GM10266 (cell line): ENCODE measurements at regions not wholly inside any gene's neighbourhood (a gene's known extent, or its start where the extent isn't known, plus 50 kb on each side); places are given as distances from the start of the nearest gene placed in this dataset.

Source experiments
- DNase-seq: peaks from one replicate; pipeline ENCODE4 v3.0.0; 2012; ENCODE audit errors: extremely low spot score
- CTCF ChIP-seq: IDR thresholded peaks from 2 replicates; pipeline ENCODE4 v1.5.1; 2012; ENCODE audit warnings: mild to moderate bottlenecking, low read depth; ENCODE audit not compliant: control insufficient read depth, insufficient read depth; ENCODE audit errors: missing control alignments

GRCh38 chr20:48181261-48181935 lies 396.1 kb upstream of the SULF2 start:
- DNase-seq = no peak
- TF ChIP-seq CTCF = no peak

- TF ChIP-seq CTCF = no peak
- no peak for DNase-seq
These were observed 395.3 kb upstream of the SULF2 start for GRCh38 chr20:48180618-48181017.

- DNase-seq = no peak
- no peak for TF ChIP-seq CTCF
These were observed 394.7 kb upstream of the SULF2 start for GRCh38 chr20:48180024-48180423.

- no peak for DNase-seq
- TF ChIP-seq CTCF = no peak
These were observed 393.4 kb upstream of the SULF2 start for GRCh38 chr20:48178633-48179032.

GRCh38 chr20:48177058-48177457 lies 391.8 kb upstream of the SULF2 start:
- TF ChIP-seq CTCF = no peak
- DNase-seq = no peak

GRCh38 chr20:48176139-48176538 lies 390.9 kb upstream of the SULF2 start:
- no peak for TF ChIP-seq CTCF
- no peak for DNase-seq

- no peak for DNase-seq
- no peak for TF ChIP-seq CTCF
These were observed 390.0 kb upstream of the SULF2 start for GRCh38 chr20:48175261-48175660.
